Keratinocyte (primary cell): ENCODE measurements at regions not wholly inside any gene's neighbourhood (a gene's known extent, or its start where the extent isn't known, plus 50 kb on each side); places are given as distances from the start of the nearest gene placed in this dataset.

ENCODE experiments used
- DNase-seq: peaks from one replicate; pipeline ENCODE4 v3.0.0-alpha.2; 2011; ENCODE audit warnings: low read depth, missing footprints, low spot score
- FAIRE-seq: peaks from 2 replicates; lab custom pipeline; 2011; peaks lifted over from hg19 to GRCh38; lab: Jason Lieb, UNC
- H2AFZ ChIP-seq: 2 replicates; pipeline ENCODE4 v1.6.0; 2012; ENCODE audit warnings: low read length, control low read depth, inconsistent platforms; ENCODE audit not compliant: control insufficient read depth
- H3K27ac ChIP-seq: 2 replicates; pipeline ENCODE4 v1.5.1; 2011; ENCODE audit warnings: low read length; ENCODE audit not compliant: control insufficient read depth, insufficient read depth
- H3K27me3 ChIP-seq: 3 replicates; pipeline ENCODE4 v1.6.0; 2011; ENCODE audit warnings: low read length; ENCODE audit not compliant: control insufficient read depth, insufficient read depth; ENCODE audit errors: extremely low read depth
- H3K36me3 ChIP-seq, 2 experiments: 2 replicates in 1 of 2; 3 replicates in 1 of 2; pipeline ENCODE4 v1.5.1; 2011; ENCODE audit warnings: low read length in 2 of 2, mild to moderate bottlenecking in 1 of 2; ENCODE audit not compliant: control insufficient read depth in 2 of 2, insufficient read depth in 2 of 2; ENCODE audit errors: extremely low read depth in 1 of 2
- H3K4me1 ChIP-seq: 3 replicates; pipeline ENCODE4 v1.5.1; 2011; ENCODE audit warnings: low read length; ENCODE audit not compliant: control insufficient read depth, insufficient read depth; ENCODE audit errors: extremely low read depth
- H3K4me2 ChIP-seq: 3 replicates; pipeline ENCODE4 v1.6.0; 2011; ENCODE audit warnings: low read depth, low read length; ENCODE audit not compliant: control insufficient read depth, insufficient read depth; ENCODE audit errors: extremely low read depth
- H3K4me3 ChIP-seq, 3 experiments: fragments of 200-600 bp in 1 of 3; sonication (generic) in 1 of 3; 2 replicates in 2 of 3; 3 replicates in 1 of 3; pipeline ENCODE4 v1.5.1; 2011 to 2016; ENCODE audit warnings: low read length in 3 of 3, mild to moderate bottlenecking in 3 of 3, control low read depth in 2 of 3, inconsistent platforms in 1 of 3, low read depth in 1 of 3, mixed read lengths in 1 of 3, mixed run types in 1 of 3, moderate library complexity in 1 of 3; ENCODE audit not compliant: control insufficient read depth in 2 of 3, insufficient read depth in 2 of 3; ENCODE audit errors: extremely low read depth in 1 of 3
- H3K79me2 ChIP-seq: 2 replicates; pipeline ENCODE4 v1.6.0; 2012; ENCODE audit warnings: low read length; ENCODE audit not compliant: control insufficient read depth, insufficient read depth
- H3K9ac ChIP-seq: 3 replicates; pipeline ENCODE4 v1.6.0; 2011; ENCODE audit warnings: low read length; ENCODE audit not compliant: control insufficient read depth, insufficient read depth; ENCODE audit errors: extremely low read depth
- H3K9me1 ChIP-seq: 3 replicates; pipeline ENCODE4 v1.6.0; 2011; ENCODE audit warnings: low read length; ENCODE audit not compliant: control insufficient read depth, insufficient read depth; ENCODE audit errors: extremely low read depth
- H3K9me3 ChIP-seq: 2 replicates; pipeline ENCODE4 v1.5.1; 2012; ENCODE audit warnings: low read depth, low read length; ENCODE audit not compliant: control insufficient read depth
- H4K20me1 ChIP-seq: 3 replicates; pipeline ENCODE4 v1.6.0; 2011; ENCODE audit warnings: low read length; ENCODE audit not compliant: control insufficient read depth, insufficient read depth; ENCODE audit errors: extremely low read depth
- CTCF ChIP-seq, 3 experiments: IDR thresholded peaks in 1 of 3; conservative IDR thresholded peaks in 1 of 3; optimal IDR thresholded peaks in 1 of 3; 2 replicates in 2 of 3; 3 replicates in 1 of 3; pipeline versions ENCODE3 to v1.5.1; 2011; ENCODE audit warnings: low read length in 3 of 3, mild to moderate bottlenecking in 3 of 3, moderate library complexity in 2 of 3, control low read depth in 1 of 3, inconsistent platforms in 1 of 3; ENCODE audit not compliant: insufficient read depth in 2 of 3; ENCODE audit errors: extremely low read depth in 1 of 3
- EZH2 ChIP-seq: IDR thresholded peaks from one replicate; pipeline ENCODE4 v1.6.1; 2012; ENCODE audit warnings: inconsistent platforms, mild to moderate bottlenecking, low read length, moderate library complexity
- dilution Hi-C: fragments of 300-500 bp; cut with MboI; formaldehyde crosslinking; loops from one replicate; pipeline ENCODE4 v1.7.0; 2020; ENCODE audit warnings: low sequenced_read_pairs; ENCODE audit not compliant: extremely low pct_ligation_motif_present

DNA sequence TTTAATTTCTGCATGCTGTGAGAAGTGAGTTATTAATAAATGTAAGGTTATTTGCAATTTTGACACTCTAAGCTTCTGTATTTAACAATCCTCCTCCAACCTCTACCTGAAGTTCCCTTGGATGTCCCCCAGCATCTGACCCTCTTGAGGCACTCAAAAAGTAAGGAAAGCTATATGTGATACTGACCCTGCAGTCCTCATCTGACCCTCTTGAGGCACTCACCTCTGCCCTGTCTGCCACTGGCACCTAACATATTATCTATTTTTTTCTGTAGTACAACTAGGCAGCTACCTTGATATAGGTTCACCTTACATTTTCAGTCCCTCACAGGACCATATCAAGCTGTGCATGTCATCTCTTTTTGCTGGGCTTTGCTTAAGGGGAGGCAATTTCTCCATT lies 583.4 kb upstream of the PKDCC start:
- H3K9me3 ChIP-seq, result no peaks in the 10 kb centered on the region

DNA sequence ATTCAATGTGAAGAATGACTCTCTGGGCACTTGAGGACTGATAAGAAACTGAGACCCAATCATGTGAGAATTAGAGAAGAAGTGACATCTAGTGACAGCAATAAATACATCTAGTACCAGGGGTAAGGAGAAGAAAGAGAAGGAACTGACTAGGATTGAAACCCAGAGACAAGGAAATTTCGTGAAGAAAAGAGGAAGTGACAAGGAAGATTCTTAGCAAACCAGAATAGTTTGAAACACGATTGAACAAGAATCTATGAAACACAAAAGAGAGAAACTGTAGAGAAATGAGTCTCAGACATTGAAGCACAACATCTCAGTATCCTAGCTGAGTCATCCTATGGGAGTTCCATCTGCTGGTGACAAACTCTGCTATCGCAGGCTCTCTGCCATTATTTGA lies 571.9 kb upstream of the PKDCC start:
- DNase-seq (no peak), FAIRE-seq (no peak)
- Histone ChIP-seq H3K4me2 (no peak overlapping the region), H4K20me1 (no peaks in the 10 kb centered on the region), H3K9me3 (no peaks in the 10 kb centered on the region), H3K36me3 (no peaks in the 10 kb centered on the region), H2AFZ (no peak overlapping the region), H3K79me2 (no peaks in the 10 kb centered on the region), H3K27ac (no peak overlapping the region), H3K4me3 (no peak overlapping the region), H3K9ac (no peak overlapping the region), H3K9me1 (no peaks in the 10 kb centered on the region), H3K4me1 (no peaks in the 10 kb centered on the region), H3K27me3 (no peaks in the 10 kb centered on the region)
- TF ChIP-seq CTCF (optimal IDR thresholded peaks at IDR 0.05 in 1 of 3, IDR thresholded peaks at IDR 0.05 in 1 of 3, conservative IDR thresholded peaks at IDR 0.05 in 1 of 3; ENCODE audit: extremely low read depth in 1 of 3, insufficient read depth in 2 of 3, low read length in 3 of 3), result no peak
- no peak for TF ChIP-seq EZH2
- dilution Hi-C loops, result no loop called here

More for the DNA sequence above, 583.4 kb upstream of the PKDCC start:
- H3K4me2 ChIP-seq, result no peak overlapping the region
- H3K27me3 ChIP-seq, result no peaks in the 10 kb centered on the region
- DNase-seq (no peak), FAIRE-seq (no peak)
- no peak overlapping the region for H3K27ac ChIP-seq
- no peaks in the 10 kb centered on the region for H3K9me1 ChIP-seq
- no peaks in the 10 kb centered on the region for H3K36me3 ChIP-seq
- H3K4me1 ChIP-seq, result no peaks in the 10 kb centered on the region
- dilution Hi-C loops, result no loop called here
- H2AFZ ChIP-seq, result no peak overlapping the region
- H4K20me1 ChIP-seq, result no peaks in the 10 kb centered on the region
- no peaks in the 10 kb centered on the region for H3K79me2 ChIP-seq
- no peak for TF ChIP-seq CTCF (optimal IDR thresholded peaks at IDR 0.05 in 1 of 3, IDR thresholded peaks at IDR 0.05 in 1 of 3, conservative IDR thresholded peaks at IDR 0.05 in 1 of 3; ENCODE audit: extremely low read depth in 1 of 3, insufficient read depth in 2 of 3, low read length in 3 of 3)
- no peak for TF ChIP-seq EZH2
- no peak overlapping the region for H3K4me3 ChIP-seq
- H3K9ac ChIP-seq, result no peak overlapping the region
